ENCODE measurements at regions not wholly inside any gene's neighbourhood (a gene's known extent, or its start where the extent isn't known, plus 50 kb on each side); places are given as distances from the start of the nearest gene placed in this dataset.

DNA sequence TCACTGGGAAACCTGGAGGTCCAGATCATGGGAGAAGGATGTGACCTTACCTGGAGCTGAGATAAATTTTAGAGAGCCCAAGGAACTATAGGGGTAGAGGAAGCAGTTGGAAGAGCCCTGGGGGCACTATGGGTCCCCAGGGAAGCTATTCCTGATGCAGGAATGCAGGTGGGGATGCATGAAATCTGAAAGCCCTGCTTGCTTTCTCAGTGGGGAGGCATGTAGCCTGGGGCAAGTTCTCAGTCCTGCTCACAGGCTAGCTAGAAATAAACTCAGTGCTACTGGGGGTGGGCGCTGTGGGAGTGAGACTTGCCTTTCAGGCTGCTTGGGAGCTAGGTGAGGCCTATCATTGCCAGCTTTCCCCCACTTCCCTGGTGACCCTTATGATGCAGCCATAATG is 499.7 kb downstream of the PTH2R start:
- TF ChIP-seq, protein P1, sequence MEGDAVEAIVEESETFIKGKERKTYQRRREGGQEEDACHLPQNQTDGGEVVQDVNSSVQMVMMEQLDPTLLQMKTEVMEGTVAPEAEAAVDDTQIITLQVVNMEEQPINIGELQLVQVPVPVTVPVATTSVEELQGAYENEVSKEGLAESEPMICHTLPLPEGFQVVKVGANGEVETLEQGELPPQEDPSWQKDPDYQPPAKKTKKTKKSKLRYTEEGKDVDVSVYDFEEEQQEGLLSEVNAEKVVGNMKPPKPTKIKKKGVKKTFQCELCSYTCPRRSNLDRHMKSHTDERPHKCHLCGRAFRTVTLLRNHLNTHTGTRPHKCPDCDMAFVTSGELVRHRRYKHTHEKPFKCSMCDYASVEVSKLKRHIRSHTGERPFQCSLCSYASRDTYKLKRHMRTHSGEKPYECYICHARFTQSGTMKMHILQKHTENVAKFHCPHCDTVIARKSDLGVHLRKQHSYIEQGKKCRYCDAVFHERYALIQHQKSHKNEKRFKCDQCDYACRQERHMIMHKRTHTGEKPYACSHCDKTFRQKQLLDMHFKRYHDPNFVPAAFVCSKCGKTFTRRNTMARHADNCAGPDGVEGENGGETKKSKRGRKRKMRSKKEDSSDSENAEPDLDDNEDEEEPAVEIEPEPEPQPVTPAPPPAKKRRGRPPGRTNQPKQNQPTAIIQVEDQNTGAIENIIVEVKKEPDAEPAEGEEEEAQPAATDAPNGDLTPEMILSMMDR (IDR thresholded peaks at IDR 0.05): no peak
- TF ChIP-seq POLR2A (IDR thresholded peaks at IDR 0.05): no peak
